Loucy (cell line): ENCODE measurements at regions not wholly inside any gene's neighbourhood (a gene's known extent, or its start where the extent isn't known, plus 50 kb on each side); places are given as distances from the start of the nearest gene placed in this dataset.

Experiments
- H2AFZ ChIP-seq: fragments of 200-600 bp; sonication (generic); 2 replicates; pipeline ENCODE4 v1.6.0; 2016; ENCODE audit warnings: antibody characterized with exemption, mild to moderate bottlenecking, low read length, moderate library complexity
- H3F3A ChIP-seq: fragments of 200-600 bp; 2 replicates; pipeline ENCODE4 v1.6.0; 2016; ENCODE audit warnings: antibody characterized with exemption, low read depth, mild to moderate bottlenecking
- H3K27me3 ChIP-seq: fragments of 200-600 bp; sonication (generic); 2 replicates; pipeline ENCODE4 v1.6.1; 2014; ENCODE audit warnings: low read length, mild to moderate bottlenecking; ENCODE audit not compliant: insufficient read depth, poor library complexity, severe bottlenecking
- H3K36me3 ChIP-seq: fragments of 200-600 bp; sonication (generic); 2 replicates; pipeline ENCODE4 v1.6.1; 2016; ENCODE audit warnings: low read length; ENCODE audit not compliant: insufficient read depth
- H3K4me1 ChIP-seq: fragments of 200-600 bp; sonication (generic); 2 replicates; pipeline ENCODE4 v1.5.1; 2014; ENCODE audit warnings: low read length, mild to moderate bottlenecking; ENCODE audit not compliant: insufficient read depth, poor library complexity, severe bottlenecking
- H3K4me2 ChIP-seq: fragments of 200-600 bp; sonication (generic); 2 replicates; pipeline ENCODE4 v1.6.0; 2014; ENCODE audit warnings: antibody characterized with exemption, low read length, low read depth, mild to moderate bottlenecking; ENCODE audit not compliant: poor library complexity, severe bottlenecking
- H3K4me3 ChIP-seq: fragments of 200-600 bp; sonication (generic); 2 replicates; pipeline ENCODE4 v1.5.1; 2014; ENCODE audit warnings: low read length, mild to moderate bottlenecking, mixed read lengths; ENCODE audit not compliant: poor library complexity, severe bottlenecking
- H3K79me2 ChIP-seq: fragments of 200-600 bp; sonication (generic); 2 replicates; pipeline ENCODE4 v1.6.1; 2014; ENCODE audit warnings: low read length; ENCODE audit not compliant: insufficient read depth
- H3K9ac ChIP-seq: fragments of 200-600 bp; sonication (generic); 2 replicates; pipeline ENCODE4 v1.6.0; 2014; ENCODE audit warnings: mild to moderate bottlenecking, low read depth, low read length, moderate library complexity; ENCODE audit not compliant: poor library complexity, severe bottlenecking
- H3K9me2 ChIP-seq: fragments of 200-600 bp; sonication (generic); replicated peaks from 2 replicates; pipeline ENCODE4 v1.6.1; 2016; ENCODE audit warnings: low read depth, low read length, mixed read lengths
- H3K9me3 ChIP-seq: fragments of 200-600 bp; sonication (generic); 2 replicates; pipeline ENCODE4 v1.6.1; 2014; ENCODE audit warnings: mild to moderate bottlenecking, antibody characterized with exemption, low read length, low read depth; ENCODE audit not compliant: insufficient read depth
- H4K20me1 ChIP-seq: fragments of 200-600 bp; sonication (generic); 2 replicates; pipeline ENCODE4 v1.6.0; 2014; ENCODE audit warnings: antibody characterized with exemption, low read length, mild to moderate bottlenecking; ENCODE audit not compliant: insufficient read depth, poor library complexity, severe bottlenecking
- EZH2phosphoT487 ChIP-seq: fragments of 200-600 bp; IDR thresholded peaks from 2 replicates; pipeline ENCODE4 v1.6.1; 2018; ENCODE audit warnings: antibody characterized with exemption, mild to moderate bottlenecking, moderate library complexity, borderline replicate concordance
- TF ChIP-seq, protein P1 (sequence below): fragments of 200-600 bp; sonication (generic); conservative IDR thresholded peaks from 2 replicates; pipeline ENCODE4 v1.5.1; 2014; ENCODE audit warnings: mild to moderate bottlenecking, antibody characterized with exemption, low read length

DNA sequence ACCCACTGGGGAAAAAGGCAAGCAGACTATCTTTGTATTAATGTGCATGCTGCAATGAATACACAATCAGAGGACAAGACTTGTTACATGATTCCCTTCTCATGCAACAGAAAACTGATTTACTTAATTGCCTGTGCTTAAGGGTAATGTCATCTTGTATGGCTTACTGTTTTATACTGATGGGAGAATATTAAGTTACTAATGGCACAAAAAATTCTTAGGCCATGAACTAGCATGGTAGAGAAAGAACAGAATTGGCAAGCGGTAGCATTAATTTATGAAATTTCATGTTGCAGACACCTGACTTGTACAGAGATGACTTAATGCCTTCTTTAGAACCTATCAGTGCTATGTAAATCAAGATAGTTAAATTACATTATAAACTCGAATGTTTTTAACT lies 282.3 kb downstream of the CNTN3 start:
- H3K36me3 ChIP-seq = no peaks in the 10 kb centered on the region
- H3K27me3 ChIP-seq = no peaks in the 10 kb centered on the region
- H3K4me1 ChIP-seq = no peaks in the 10 kb centered on the region
- H4K20me1 ChIP-seq = no peaks in the 10 kb centered on the region
- TF ChIP-seq, protein P1, sequence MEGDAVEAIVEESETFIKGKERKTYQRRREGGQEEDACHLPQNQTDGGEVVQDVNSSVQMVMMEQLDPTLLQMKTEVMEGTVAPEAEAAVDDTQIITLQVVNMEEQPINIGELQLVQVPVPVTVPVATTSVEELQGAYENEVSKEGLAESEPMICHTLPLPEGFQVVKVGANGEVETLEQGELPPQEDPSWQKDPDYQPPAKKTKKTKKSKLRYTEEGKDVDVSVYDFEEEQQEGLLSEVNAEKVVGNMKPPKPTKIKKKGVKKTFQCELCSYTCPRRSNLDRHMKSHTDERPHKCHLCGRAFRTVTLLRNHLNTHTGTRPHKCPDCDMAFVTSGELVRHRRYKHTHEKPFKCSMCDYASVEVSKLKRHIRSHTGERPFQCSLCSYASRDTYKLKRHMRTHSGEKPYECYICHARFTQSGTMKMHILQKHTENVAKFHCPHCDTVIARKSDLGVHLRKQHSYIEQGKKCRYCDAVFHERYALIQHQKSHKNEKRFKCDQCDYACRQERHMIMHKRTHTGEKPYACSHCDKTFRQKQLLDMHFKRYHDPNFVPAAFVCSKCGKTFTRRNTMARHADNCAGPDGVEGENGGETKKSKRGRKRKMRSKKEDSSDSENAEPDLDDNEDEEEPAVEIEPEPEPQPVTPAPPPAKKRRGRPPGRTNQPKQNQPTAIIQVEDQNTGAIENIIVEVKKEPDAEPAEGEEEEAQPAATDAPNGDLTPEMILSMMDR = no peak
- no peak for TF ChIP-seq EZH2phosphoT487
- H3K4me3 ChIP-seq = no peak overlapping the region
- H3K4me2 ChIP-seq = no peak overlapping the region
- H2AFZ ChIP-seq = no peak overlapping the region
- H3K9me3 ChIP-seq = no peaks in the 10 kb centered on the region
- no peaks in the 10 kb centered on the region for H3F3A ChIP-seq
- no peaks in the 10 kb centered on the region for H3K79me2 ChIP-seq
- no peak overlapping the region for H3K9ac ChIP-seq
- H3K9me2 ChIP-seq = peaks cover 3% of the 10 kb centered on the region; the same call in 1 of the 2 replicates

DNA sequence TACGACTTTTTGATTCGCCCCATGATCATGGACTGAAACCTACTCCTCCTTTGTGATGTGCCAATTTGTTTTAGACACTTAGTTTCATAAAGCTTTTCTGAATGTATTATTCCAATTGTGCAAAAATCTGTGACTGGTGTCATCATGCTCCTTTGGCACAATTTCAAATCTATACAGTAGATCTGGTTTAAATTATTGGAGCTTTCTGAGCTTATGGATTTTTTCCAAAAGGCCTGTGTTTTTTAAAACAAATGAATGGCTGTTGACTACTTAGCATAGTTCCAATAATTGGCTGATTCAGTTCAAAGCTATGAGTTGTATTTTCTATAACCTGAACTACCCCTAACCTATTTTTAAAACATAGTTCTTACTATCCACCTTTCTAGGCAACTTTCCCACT lies 282.7 kb downstream of the CNTN3 start:
- Histone ChIP-seq H3K36me3 (no peaks in the 10 kb centered on the region), H3K4me3 (no peak overlapping the region), H3K4me2 (no peak overlapping the region), H3K27me3 (no peaks in the 10 kb centered on the region), H2AFZ (no peak overlapping the region), H3K9me2 (peaks cover 3% of the 10 kb centered on the region; the same call in 1 of the 2 replicates), H3F3A (no peaks in the 10 kb centered on the region), H4K20me1 (no peaks in the 10 kb centered on the region), H3K79me2 (no peaks in the 10 kb centered on the region), H3K9ac (no peak overlapping the region), H3K9me3 (no peaks in the 10 kb centered on the region), H3K4me1 (no peaks in the 10 kb centered on the region)
- TF ChIP-seq EZH2phosphoT487 = no peak
- TF ChIP-seq, protein P1 = no peak

DNA sequence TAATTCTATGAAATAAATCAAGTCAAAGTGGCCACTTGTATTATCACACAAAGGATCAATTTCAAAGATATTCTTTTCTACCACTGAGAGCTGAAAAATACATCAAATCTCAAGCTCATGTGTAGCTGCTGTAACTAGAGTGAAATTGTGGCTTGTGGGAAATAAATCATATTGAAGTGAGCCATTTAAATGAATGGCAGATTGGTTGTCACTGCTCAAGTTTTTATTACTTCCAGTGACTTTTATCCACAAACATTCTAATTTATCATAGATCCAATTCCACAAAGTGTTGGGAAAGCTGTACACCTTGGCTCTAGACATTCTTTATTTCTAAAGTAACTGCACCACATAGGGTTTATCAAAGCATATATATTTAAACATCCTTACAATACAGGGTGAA lies 285.4 kb downstream of the CNTN3 start:
- Histone ChIP-seq H3K27me3 (no peaks in the 10 kb centered on the region), H3K9me2 (no peaks in the 10 kb centered on the region; the same call in 1 of the 2 replicates)
- TF ChIP-seq, protein P1 = no peak
- TF ChIP-seq EZH2phosphoT487 = no peak

More for the DNA sequence above, 285.4 kb downstream of the CNTN3 start:
- Histone ChIP-seq H3K9me3 (no peaks in the 10 kb centered on the region), H2AFZ (no peak overlapping the region), H3K4me3 (no peak overlapping the region), H3K4me1 (no peaks in the 10 kb centered on the region), H3K4me2 (no peak overlapping the region), H3K36me3 (no peaks in the 10 kb centered on the region), H3F3A (no peaks in the 10 kb centered on the region), H4K20me1 (no peaks in the 10 kb centered on the region), H3K79me2 (no peaks in the 10 kb centered on the region), H3K9ac (no peak overlapping the region)
